ENCODE measurements at regions not wholly inside any gene's neighbourhood (a gene's known extent, or its start where the extent isn't known, plus 50 kb on each side); places are given as distances from the start of the nearest gene placed in this dataset.
"Not testable (repeated sequence)": the region's sequence is repeated elsewhere in the genome, so short reads cannot be mapped to it uniquely, and the experiment has no call there.

DNA sequence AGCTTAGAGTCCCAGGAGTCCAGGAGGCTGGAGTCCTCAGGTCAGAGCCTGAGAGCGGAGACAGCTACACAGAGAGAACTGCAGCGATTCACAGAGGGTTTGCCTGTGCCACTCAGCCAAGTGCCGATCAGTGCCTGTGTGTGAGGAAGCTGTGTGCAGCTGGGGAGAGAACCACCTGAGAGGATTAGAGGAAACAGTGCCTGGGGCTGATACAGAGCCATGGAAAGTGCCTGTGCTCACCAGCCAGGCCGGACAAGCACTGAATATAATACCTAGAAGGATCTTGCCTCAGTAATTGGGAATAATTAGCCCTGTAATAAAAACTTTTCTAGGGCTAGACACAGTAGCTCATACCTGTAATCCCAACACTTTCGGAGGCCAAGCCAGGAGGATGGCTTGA lies 134.7 kb downstream of the ARHGAP11B start:
- DNase-seq (ENCODE audit: low spot score) = not testable (repeated sequence)

DNA sequence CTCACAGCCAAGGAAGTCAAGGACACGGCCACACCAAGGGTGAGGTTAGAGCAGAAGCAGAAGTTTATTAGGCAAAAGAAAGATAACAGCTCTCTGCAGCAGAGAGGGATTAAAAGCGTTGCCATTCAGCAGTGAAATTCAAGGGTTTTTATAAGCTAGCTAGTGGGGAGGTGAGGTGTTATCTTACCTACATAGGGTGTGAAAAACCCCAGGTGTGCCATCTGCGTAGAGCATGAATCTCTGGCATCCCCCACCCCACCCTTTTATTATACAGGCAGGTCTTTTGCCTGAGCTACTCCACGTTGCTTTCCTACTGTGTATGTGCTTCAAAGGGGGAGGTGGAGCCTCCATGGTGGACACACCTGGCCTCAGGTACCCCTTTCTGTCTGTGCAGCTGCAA lies 135.4 kb downstream of the ARHGAP11B start:
- DNase-seq (ENCODE audit: low spot score) = not testable (repeated sequence)

- not testable (repeated sequence) for DNase-seq (ENCODE audit: low spot score)
These were observed 134.2 kb upstream of the FAN1 start for GRCh38 chr15:30769390-30770124.

GRCh38 chr15:30770759-30771158 lies 133.0 kb upstream of the FAN1 start:
- DNase-seq (ENCODE audit: low spot score) = no peak

DNA sequence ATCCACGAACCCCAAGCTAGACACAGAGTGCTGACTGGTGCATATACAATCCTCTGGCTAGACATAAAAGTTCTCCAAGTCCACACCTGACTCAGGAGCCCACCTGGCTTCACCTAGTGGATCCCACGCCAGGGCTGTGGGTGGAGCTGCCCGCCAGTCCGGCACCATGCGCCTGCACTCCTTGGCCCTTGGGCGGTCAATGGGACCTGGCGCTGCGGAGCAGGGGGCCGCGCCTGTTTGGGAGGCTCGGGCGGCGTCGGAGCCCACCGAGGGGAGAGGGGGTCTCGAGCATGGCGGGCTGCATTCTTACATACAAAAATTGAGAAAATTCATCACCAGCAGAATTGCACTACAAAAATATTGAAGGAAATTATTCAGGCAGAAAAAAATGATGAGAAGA lies 120.7 kb upstream of the FAN1 start:
- no peak for DNase-seq (ENCODE audit: low spot score)

- DNase-seq (ENCODE audit: low spot score) = no peak
These were observed 115.1 kb upstream of the FAN1 start for GRCh38 chr15:30788595-30788994.

DNA sequence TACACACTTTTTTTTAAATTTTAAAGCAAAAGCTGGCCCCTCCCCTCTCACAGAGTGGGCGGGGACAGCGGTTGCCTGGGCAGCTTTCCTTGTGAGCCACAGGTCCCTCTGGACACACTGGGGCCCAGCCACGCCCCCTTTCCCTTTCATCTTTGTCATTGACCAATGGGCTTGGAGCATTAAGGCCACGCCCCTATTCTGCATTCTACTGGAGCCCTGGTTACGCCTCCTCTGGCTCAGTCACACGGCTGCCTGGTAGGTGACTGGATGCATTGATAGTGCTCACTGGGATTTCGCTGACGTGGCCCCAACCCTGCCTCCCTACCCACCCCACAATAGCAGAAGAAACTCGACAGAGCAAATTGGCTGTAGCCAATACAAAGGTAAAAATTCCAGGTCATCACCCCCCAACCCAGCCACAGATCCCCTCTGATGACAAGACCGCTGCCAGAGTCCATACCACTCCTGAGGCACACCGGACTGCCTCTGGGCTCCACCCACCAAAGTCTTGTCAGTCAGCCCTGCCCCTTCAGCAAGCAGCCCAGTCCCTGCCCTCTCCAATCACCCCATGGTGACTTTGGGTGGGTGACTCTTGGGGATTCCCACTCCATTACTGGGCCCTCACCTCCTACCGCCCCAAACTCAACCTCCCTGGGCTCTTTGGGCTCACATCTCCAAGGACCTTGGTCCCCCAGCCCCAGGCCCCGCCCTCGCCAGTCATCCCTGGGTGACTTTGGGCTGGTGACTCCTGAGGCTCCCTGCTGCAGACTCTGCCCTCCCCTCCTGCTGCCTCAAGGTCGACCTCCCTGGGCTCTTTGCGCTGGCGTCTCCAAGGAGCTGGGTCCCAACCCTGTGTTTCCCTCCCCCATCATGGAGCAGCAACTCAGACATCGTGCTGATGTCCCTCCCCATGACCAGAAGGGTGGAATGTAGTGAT lies 112.2 kb upstream of the FAN1 start:
- DNase-seq (ENCODE audit: low spot score) = no peak

DNA sequence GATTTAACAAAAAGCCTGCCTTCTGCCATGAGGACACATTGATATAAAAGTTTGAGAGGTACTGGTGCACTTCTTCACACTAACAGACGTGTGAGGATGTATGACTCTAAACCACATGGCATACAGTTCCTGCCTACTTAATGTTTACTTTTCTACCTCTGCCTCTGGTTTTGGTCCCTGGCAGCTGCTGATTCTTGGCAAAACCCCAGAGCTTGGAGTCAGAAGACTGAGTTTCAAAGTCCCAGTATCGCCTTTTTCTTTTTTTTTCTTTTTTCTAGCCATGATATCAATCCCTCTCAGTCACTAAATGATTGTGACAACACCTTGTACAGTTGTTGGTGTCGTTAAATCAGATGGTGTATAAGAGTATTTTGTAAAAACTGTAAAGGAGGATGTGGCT lies 110.9 kb upstream of the FAN1 start:
- not testable (repeated sequence) for DNase-seq (ENCODE audit: low spot score)

DNA sequence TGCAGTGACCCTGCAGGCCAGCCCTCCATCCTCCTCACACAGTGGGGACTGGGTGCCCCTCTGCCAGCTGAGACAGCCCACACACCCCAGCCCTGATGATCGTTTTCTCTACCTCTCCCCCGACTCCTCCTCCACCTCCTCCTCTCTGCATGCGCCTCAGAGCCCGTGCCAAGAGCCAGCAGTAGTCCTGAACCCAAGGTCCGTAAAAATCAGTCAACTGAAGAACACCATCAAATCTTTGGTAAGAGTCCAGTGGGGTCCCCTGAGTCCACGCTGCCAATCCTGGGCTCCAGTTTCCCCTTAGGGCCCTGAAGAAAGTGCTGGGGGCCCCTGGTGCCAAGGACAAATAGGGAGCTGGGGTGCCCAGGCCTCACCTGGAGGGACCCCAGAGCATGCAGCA lies 109.3 kb upstream of the FAN1 start:
- DNase-seq (ENCODE audit: low spot score) = no peak

DNA sequence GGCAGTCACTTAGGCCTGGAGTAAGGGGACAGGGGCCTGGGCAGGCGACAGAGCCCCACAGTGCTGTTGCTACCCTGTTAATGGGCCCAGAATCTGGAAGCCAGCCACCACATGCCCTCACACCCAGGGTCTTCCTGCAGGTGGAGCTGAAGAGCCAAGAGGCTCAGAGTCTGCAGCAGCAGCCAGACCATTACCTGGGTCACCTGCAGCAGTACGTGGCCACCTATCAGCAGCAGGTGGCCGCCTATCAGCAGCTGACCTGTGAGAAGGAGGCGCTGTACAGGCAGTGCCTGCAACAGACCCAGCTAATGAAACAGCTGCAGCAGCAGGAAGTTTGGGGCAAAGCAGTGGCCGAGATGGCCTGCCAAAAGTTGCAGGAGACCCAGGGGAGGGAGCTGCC lies 104.2 kb upstream of the FAN1 start:
- not testable (repeated sequence) for DNase-seq (ENCODE audit: low spot score)

DNA sequence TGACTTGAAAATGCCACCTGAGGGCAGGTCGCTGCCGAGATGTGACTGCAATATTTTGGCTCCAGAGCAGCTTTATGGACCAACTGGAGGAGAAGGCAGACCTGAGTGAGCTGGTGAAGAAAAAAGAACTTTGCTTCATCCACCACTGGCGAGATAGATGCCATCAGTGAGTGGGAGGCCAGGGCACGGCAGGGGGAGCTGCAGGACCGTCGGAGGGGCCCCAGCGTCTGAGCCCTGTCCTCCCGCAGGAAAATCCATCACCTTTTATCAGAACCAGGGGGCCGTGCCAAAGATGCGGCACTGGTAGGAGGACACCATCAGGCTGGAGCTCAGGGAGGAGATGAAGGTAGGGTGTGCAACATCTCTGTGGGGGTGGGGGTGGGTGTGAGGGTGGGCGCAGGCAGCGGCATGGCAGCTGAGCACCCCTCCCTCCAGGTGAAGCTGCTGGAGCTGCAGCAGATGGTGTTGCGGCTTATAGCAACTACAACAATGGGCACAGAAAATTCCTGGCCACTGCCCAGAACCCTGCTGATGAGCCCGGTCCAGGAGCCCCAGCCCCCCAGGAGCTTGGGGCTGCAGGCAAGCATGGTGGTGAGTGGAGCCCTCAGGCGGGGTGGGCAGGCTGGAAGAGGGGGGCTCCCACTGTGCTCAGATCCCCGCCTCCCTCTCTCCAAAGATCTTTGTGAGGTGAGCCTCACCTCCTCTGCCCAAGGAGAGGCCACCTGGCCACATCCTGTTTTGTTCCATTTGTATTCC lies 102.4 kb upstream of the FAN1 start:
- not testable (repeated sequence) for DNase-seq (ENCODE audit: low spot score)

DNA sequence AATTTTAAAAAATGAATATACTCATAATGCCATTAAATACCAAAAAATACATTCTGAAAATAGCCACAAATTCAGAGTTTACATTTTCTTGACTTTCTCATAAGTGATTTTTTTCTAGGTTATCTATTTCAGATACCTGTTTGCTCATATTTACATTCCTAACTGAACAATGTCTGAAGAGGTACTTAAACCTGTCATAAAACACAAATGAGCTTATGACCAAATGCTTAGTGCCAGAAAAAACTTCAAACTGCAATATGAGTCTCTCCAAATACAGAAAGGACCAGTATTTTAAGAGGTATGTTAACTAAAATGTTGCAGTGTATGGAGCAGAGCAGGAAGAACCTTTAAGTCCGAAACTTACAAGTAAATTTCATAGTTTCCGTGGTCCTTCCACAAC lies 101.7 kb upstream of the FAN1 start:
- DNase-seq (ENCODE audit: low spot score) = not testable (repeated sequence)

DNA sequence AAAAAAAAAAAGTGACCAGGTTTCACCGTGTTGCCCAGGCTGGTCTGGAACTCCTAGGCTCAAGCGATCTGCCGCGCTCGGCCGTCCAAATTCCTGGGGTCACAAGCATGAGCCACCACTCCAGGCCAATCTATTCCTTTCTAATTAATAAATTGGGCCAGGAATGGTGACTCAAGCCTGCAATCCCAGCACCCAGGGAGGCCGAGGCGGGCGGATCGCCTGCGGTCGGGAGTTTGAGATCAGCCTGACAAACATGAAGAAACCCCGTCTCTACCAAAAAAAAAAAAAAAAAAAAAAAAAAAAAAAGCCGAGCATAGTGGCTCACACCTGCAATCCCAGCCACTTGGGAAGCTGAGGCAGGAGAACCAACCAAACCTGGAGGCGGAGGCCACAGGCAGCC lies 100.0 kb upstream of the FAN1 start:
- DNase-seq (ENCODE audit: low spot score) = not testable (repeated sequence)

DNA sequence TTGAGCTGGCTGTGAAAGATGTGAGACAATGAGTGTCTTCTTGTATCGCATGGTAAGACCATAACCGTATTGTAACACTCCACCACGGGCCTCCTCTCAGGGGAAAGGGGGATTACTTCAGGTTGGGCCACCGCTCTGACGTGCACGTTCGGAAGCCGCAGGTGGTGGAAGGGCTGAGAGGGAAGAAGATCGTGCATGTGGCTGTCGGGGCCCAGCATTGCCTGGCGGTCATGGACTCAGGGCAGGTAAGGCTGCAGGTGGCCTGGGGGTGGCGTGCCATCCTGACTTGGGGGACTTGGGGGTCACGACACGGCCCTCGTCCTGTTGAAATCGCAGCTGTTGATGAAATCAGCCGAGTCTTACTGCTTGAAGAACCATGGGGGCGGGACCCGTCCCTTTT lies 87.3 kb upstream of the FAN1 start:
- no peak for DNase-seq (ENCODE audit: low spot score)

DNA sequence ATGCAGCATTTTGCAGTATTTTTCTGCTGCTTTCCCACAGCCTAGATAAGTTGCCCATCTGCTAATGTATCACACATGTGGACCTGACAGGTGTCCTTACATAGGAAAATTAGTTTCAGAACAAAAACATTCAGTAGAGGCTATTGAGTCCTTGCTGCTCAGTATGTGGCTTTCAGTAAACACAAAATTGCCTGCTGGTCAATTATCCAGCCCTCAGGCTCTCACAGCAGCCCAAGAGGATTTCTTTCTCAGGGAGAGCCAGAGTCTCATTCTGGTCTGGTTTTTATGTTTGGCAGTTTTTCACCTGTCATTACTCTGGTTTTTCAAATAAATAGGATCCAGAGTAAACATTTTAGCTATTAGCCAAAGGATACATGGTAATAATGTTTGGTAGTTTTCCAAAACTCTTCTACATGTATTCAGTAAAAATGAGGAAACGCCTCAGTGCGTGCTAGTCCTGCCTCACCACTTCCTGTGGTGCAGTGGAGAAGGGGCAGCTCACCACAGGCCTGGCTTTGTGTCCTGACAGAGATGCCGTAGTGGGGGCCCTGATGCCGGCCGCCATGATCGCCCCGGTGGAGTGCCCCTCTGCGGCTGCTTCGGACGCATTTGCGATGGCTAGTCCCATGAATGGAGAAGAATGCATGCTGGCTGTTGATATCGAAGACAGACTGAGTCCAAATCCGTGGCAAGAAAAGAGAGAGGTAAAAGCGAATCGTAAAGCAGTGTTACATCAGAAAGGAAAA lies 80.5 kb upstream of the FAN1 start:
- DNase-seq (ENCODE audit: low spot score) = not testable (repeated sequence)

DNA sequence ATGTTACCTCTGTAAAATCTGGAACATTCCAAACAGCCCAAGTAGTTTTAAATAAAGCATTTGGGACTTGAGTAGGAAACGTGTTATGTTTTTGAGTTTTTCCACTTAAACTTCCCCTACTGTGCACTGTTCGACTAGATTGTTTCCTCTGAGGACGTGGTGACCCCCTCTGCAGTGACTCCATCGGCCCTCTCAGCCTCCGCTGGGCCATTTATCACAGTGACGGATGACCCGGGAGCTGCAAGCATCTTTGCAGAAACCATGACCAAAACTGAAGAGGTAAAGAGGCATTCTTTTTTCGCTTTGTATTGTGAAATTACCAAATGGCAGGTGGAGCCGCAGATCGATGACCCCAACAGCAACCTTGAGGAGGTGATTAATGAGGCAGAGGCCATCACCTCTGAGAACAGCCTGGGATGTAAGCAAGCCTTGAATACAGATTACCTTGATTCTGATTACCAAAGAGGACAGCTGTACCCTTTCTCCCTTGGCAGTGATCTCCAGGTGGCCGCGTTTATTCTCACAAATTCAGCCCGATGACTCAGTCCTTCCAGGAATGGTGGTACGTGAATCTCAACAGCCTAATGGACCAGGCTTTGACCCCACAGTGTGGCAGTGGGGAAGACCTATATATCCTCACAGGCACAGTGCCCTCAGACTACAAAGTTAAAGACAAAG lies 79.1 kb upstream of the FAN1 start:
- DNase-seq (ENCODE audit: low spot score) = no peak

- DNase-seq (ENCODE audit: low spot score) = no peak
These were observed 76.0 kb upstream of the FAN1 start for GRCh38 chr15:30827625-30828303.

DNA sequence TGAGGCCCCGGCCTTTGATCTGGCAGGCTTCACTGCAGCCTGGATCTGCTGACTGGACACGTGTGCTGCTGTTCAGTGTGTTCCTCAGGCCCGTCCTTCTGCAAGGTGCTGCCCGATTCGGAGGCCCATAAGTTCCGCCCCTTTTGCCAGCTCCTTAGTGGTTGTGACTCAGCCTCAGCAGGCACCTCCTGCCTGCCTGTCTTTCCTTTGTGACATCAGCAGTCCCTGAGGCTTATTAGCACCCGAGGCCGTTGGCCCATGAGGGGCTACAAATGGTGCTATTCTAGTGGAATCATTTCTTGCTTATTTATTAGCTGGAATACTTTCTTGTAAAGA lies 75.4 kb upstream of the FAN1 start:
- not testable (repeated sequence) for DNase-seq (ENCODE audit: low spot score)

DNA sequence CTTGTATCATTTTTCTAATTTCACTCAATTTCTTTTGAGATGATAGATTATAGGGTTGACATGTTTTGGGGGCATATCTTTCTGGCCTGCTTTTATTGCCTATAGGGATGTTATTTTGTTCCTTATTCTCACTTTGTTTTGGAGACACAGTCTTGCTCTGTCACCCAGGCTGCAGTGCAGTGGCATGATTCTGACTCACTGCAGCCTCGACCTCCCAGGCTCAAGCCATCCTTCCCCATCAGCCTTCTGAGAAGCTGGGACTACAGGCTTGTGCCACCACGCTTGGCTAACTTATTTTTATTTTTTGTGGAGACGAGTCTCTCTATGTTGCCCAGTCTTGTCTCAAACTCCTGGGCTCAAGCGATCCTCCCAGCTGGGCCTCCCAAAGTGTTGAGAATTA lies 72.8 kb upstream of the FAN1 start:
- DNase-seq (ENCODE audit: low spot score) = no peak

GRCh38 chr15:30833379-30833778 lies 70.3 kb upstream of the FAN1 start:
- not testable (repeated sequence) for DNase-seq (ENCODE audit: low spot score)

GRCh38 chr15:30841639-30842038 lies 62.1 kb upstream of the FAN1 start:
- not testable (repeated sequence) for DNase-seq (ENCODE audit: low spot score)
